ENCODE measurements at regions not wholly inside any gene's neighbourhood (a gene's known extent, or its start where the extent isn't known, plus 50 kb on each side); places are given as distances from the start of the nearest gene placed in this dataset.

DNA sequence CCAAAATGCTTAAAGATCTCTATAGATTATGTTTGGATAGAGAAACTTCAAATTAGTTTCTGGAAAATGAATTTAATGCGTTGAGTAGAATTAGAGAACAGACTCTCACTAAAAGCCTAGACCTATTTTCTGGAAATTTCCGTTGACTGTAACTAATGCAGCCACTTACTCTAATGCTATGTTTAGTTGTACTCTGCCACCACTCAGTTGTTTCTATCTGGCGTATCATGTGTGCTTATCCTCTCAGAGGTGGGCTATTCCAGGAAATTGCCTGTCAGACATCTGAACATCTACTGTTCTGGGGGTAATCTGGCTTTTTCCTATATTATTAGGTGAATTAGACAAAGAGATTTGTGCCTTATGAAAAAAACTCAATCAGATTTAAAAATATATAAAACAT is 347.1 kb upstream of the FSTL5 start:
- no peak for TF ChIP-seq SUZ12 (IDR thresholded peaks at IDR 0.05; ENCODE audit: extremely low read depth, insufficient read depth, insufficient read length)
- TF ChIP-seq YY1 (IDR thresholded peaks at IDR 0.05; ENCODE audit: insufficient read depth, insufficient read length): no peak
- TF ChIP-seq ZNF274 (IDR thresholded peaks at IDR 0.05; ENCODE audit: low read depth, low read length): no peak
- H3K36me3 ChIP-seq (ENCODE audit: insufficient read depth, insufficient read length, low read length): no peaks in the 10 kb centered on the region
- no peaks in the 10 kb centered on the region for H3K9me3 ChIP-seq (ENCODE audit: insufficient read depth, low read length)
- H3K27me3 ChIP-seq (ENCODE audit: insufficient read depth, insufficient read length): no peaks in the 10 kb centered on the region
- H3K9ac ChIP-seq (ENCODE audit: insufficient read length, low read depth): no peak overlapping the region
- H3K4me1 ChIP-seq (ENCODE audit: insufficient read depth, insufficient read length): no peaks in the 10 kb centered on the region
- DNase-seq (ENCODE audit: low read depth, low spot score): no peak
- H3K4me3 ChIP-seq (ENCODE audit: insufficient read length, low read depth): no peak overlapping the region

DNA sequence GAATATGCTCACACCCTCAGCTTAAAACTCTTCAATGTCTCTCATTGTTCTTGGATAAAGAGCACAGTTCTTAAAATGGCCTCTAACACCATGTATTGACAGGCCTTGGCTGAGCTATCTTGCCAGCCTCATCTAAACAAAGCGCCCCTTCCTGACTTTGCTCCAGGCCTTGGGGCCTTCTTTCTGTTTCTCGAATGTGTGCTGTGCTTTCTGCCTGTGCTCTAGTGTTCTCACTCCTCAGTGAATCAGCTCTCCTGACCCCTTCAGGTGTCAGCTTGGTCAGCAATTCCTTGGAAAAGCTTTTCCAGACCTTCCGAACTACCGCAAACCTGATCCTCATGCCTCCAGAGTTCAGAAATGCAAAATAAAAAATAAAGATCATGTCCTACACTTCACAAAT is 346.3 kb upstream of the FSTL5 start:
- Histone ChIP-seq H3K27me3 (ENCODE audit: insufficient read depth, insufficient read length) (no peaks in the 10 kb centered on the region), H3K4me3 (ENCODE audit: insufficient read length, low read depth) (no peak overlapping the region)

DNA sequence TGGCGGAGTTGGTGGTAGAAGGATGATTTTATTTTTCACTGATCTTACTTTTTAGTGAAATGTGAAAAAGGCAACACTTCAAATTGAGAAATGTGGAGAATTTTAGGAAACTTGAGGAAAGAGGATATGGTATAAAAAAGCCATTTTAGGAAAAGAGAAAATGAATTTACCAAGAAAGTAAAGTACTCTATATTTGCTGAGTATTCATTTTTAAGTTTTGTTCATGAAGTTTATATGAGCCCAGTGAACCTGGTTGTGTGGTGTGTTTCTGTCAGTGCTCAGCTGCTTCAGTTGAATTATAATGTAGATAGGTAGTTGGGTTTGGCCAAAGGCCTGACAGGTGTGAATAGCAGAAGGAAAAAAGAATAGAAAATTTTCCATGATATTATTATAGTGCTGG is 345.5 kb upstream of the FSTL5 start:
- Histone ChIP-seq H3K27me3 (ENCODE audit: insufficient read depth, insufficient read length) (no peaks in the 10 kb centered on the region), H3K4me3 (ENCODE audit: insufficient read length, low read depth) (no peak overlapping the region), H3K9me3 (ENCODE audit: insufficient read depth, low read length) (no peaks in the 10 kb centered on the region), H3K9ac (ENCODE audit: insufficient read length, low read depth) (no peak overlapping the region), H3K4me1 (ENCODE audit: insufficient read depth, insufficient read length) (no peaks in the 10 kb centered on the region), H3K36me3 (ENCODE audit: insufficient read depth, insufficient read length, low read length) (no peaks in the 10 kb centered on the region)
- TF ChIP-seq SUZ12 (IDR thresholded peaks at IDR 0.05; ENCODE audit: extremely low read depth, insufficient read depth, insufficient read length) (no peak), YY1 (IDR thresholded peaks at IDR 0.05; ENCODE audit: insufficient read depth, insufficient read length) (no peak), ZNF274 (IDR thresholded peaks at IDR 0.05; ENCODE audit: low read depth, low read length) (no peak)
- no peak for DNase-seq (ENCODE audit: low read depth, low spot score)

More for the DNA sequence above, 346.3 kb upstream of the FSTL5 start:
- TF ChIP-seq SUZ12 (IDR thresholded peaks at IDR 0.05; ENCODE audit: extremely low read depth, insufficient read depth, insufficient read length) (no peak), ZNF274 (IDR thresholded peaks at IDR 0.05; ENCODE audit: low read depth, low read length) (no peak), YY1 (IDR thresholded peaks at IDR 0.05; ENCODE audit: insufficient read depth, insufficient read length) (no peak)
- H3K9me3 ChIP-seq (ENCODE audit: insufficient read depth, low read length): no peaks in the 10 kb centered on the region
- H3K9ac ChIP-seq (ENCODE audit: insufficient read length, low read depth): no peak overlapping the region
- no peaks in the 10 kb centered on the region for H3K36me3 ChIP-seq (ENCODE audit: insufficient read depth, insufficient read length, low read length)
- DNase-seq (ENCODE audit: low read depth, low spot score): no peak
- H3K4me1 ChIP-seq (ENCODE audit: insufficient read depth, insufficient read length): no peaks in the 10 kb centered on the region

DNA sequence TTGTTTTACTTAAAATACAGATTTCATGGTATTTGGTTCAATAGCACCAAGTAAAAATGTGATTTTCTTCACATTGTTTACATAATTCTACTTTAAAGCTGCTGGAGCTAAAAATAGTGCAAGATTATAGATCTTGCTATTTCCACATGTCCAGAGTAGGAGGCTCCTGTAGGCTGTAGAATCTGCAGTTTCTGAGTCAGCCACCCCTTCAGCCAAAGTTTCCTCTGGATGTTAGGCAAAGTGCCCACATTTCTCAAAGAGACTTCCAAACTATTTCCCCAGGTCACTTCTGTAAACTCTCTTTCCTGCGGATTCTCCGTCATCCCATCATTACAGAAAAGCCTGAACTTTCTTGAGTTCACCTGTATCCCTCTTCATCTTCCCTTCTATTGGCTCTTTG is 342.5 kb upstream of the FSTL5 start:
- no peak for TF ChIP-seq ZNF274 (IDR thresholded peaks at IDR 0.05; ENCODE audit: low read depth, low read length)
- TF ChIP-seq YY1 (IDR thresholded peaks at IDR 0.05; ENCODE audit: insufficient read depth, insufficient read length): no peak
- TF ChIP-seq SUZ12 (IDR thresholded peaks at IDR 0.05; ENCODE audit: extremely low read depth, insufficient read depth, insufficient read length): no peak
- Histone ChIP-seq H3K27me3 (ENCODE audit: insufficient read depth, insufficient read length) (no peaks in the 10 kb centered on the region), H3K36me3 (ENCODE audit: insufficient read depth, insufficient read length, low read length) (no peaks in the 10 kb centered on the region), H3K9me3 (ENCODE audit: insufficient read depth, low read length) (no peaks in the 10 kb centered on the region), H3K4me1 (ENCODE audit: insufficient read depth, insufficient read length) (no peaks in the 10 kb centered on the region), H3K4me3 (ENCODE audit: insufficient read length, low read depth) (no peak overlapping the region), H3K9ac (ENCODE audit: insufficient read length, low read depth) (no peak overlapping the region)
- no peak for DNase-seq (ENCODE audit: low read depth, low spot score)

DNA sequence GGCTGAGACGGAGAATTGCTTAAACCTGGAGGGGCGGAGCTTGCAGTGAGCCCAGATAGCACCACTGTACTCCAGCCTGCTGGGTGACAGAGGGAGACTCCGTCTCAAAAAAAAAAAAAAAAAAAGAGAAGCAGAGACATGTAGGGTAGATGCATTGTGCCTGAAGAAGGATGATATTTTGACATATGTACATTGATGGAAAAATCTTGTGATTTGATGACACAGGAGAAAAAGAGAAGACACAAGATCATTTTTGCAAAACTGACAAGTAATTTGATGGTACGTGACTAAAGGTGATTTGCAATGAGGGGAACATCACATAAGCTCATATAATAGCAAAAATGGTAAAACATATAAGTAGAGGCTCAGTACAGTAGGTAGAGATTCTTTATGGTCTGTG is 340.1 kb upstream of the FSTL5 start:
- no peaks in the 10 kb centered on the region for H3K4me1 ChIP-seq (ENCODE audit: insufficient read depth, insufficient read length)
- no peak overlapping the region for H3K9ac ChIP-seq (ENCODE audit: insufficient read length, low read depth)
- no peaks in the 10 kb centered on the region for H3K27me3 ChIP-seq (ENCODE audit: insufficient read depth, insufficient read length)
- TF ChIP-seq SUZ12 (IDR thresholded peaks at IDR 0.05; ENCODE audit: extremely low read depth, insufficient read depth, insufficient read length) (no peak), ZNF274 (IDR thresholded peaks at IDR 0.05; ENCODE audit: low read depth, low read length) (no peak), YY1 (IDR thresholded peaks at IDR 0.05; ENCODE audit: insufficient read depth, insufficient read length) (no peak)
- no peak for DNase-seq (ENCODE audit: low read depth, low spot score)
- no peaks in the 10 kb centered on the region for H3K9me3 ChIP-seq (ENCODE audit: insufficient read depth, low read length)
- H3K4me3 ChIP-seq (ENCODE audit: insufficient read length, low read depth): no peak overlapping the region
- H3K36me3 ChIP-seq (ENCODE audit: insufficient read depth, insufficient read length, low read length): no peaks in the 10 kb centered on the region

DNA sequence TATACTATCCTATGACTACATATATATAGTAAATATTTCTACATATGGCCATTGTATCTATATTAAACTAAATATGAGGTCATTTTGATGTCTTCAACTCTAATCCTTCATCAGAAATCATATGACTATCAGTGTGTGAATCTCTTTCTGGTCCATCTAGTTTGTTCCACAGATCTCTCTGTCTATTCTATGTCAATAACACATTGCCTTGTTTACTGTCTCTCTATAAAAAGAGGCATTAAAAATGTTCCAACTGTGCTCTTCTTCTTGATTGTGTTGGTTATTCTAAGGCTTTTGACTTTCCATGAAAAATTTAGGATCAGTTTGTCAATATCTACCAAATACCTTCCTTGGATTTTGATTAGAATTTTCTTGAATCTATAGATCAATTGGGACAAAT is 338.3 kb upstream of the FSTL5 start:
- H3K4me3 ChIP-seq (ENCODE audit: insufficient read length, low read depth): no peak overlapping the region
- no peaks in the 10 kb centered on the region for H3K9me3 ChIP-seq (ENCODE audit: insufficient read depth, low read length)
- H3K27me3 ChIP-seq (ENCODE audit: insufficient read depth, insufficient read length): no peaks in the 10 kb centered on the region
- DNase-seq (ENCODE audit: low read depth, low spot score): no peak
- no peaks in the 10 kb centered on the region for H3K36me3 ChIP-seq (ENCODE audit: insufficient read depth, insufficient read length, low read length)
- H3K4me1 ChIP-seq (ENCODE audit: insufficient read depth, insufficient read length): no peaks in the 10 kb centered on the region
- no peak overlapping the region for H3K9ac ChIP-seq (ENCODE audit: insufficient read length, low read depth)
- TF ChIP-seq ZNF274 (IDR thresholded peaks at IDR 0.05; ENCODE audit: low read depth, low read length) (no peak), SUZ12 (IDR thresholded peaks at IDR 0.05; ENCODE audit: extremely low read depth, insufficient read depth, insufficient read length) (no peak), YY1 (IDR thresholded peaks at IDR 0.05; ENCODE audit: insufficient read depth, insufficient read length) (no peak)

DNA sequence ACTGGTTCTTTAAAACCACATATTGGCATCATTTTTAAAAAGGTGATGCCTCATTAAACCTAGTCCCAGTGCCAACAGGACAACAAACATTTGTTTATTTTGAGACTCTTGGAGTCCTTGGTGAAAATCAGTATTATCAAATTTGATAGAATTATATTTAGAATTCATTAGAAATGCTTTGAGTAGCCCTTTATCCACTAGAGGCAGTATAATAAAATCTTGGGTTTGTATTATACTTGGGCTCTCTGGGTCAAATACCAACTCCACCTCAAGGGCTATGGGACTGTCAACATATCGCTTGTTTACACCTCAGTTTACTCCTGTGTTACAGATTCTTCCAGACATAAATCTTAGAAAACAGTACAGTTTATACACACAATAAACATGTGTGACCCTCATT is 335.7 kb upstream of the FSTL5 start:
- no peak overlapping the region for H3K9ac ChIP-seq (ENCODE audit: insufficient read length, low read depth)
- no peaks in the 10 kb centered on the region for H3K9me3 ChIP-seq (ENCODE audit: insufficient read depth, low read length)
- no peak for DNase-seq (ENCODE audit: low read depth, low spot score)
- TF ChIP-seq ZNF274 (IDR thresholded peaks at IDR 0.05; ENCODE audit: low read depth, low read length) (no peak), SUZ12 (IDR thresholded peaks at IDR 0.05; ENCODE audit: extremely low read depth, insufficient read depth, insufficient read length) (no peak), YY1 (IDR thresholded peaks at IDR 0.05; ENCODE audit: insufficient read depth, insufficient read length) (no peak)
- no peaks in the 10 kb centered on the region for H3K4me1 ChIP-seq (ENCODE audit: insufficient read depth, insufficient read length)
- no peaks in the 10 kb centered on the region for H3K36me3 ChIP-seq (ENCODE audit: insufficient read depth, insufficient read length, low read length)
- no peak overlapping the region for H3K4me3 ChIP-seq (ENCODE audit: insufficient read length, low read depth)
- no peaks in the 10 kb centered on the region for H3K27me3 ChIP-seq (ENCODE audit: insufficient read depth, insufficient read length)

DNA sequence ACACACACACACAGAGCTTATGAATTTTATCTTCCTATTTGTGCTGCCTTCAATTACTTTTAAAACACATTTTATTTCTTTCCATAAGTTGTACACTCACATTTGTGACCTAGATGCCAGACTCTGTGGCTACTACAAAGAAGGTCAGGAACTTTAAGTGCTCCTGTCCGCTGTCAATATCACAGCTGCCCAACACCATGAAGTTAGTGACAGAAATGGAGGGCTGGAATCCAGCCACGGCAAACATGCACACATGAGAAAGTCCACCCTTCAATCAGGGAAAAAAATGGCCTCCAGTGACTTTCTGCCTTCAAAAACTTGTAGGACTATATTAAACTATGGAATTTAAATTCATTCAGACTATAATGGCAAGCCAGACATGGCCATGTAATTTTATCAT is 334.4 kb upstream of the FSTL5 start:
- DNase-seq (ENCODE audit: low read depth, low spot score): no peak
- Histone ChIP-seq H3K4me1 (ENCODE audit: insufficient read depth, insufficient read length) (no peaks in the 10 kb centered on the region), H3K9ac (ENCODE audit: insufficient read length, low read depth) (no peak overlapping the region), H3K27me3 (ENCODE audit: insufficient read depth, insufficient read length) (no peaks in the 10 kb centered on the region), H3K4me3 (ENCODE audit: insufficient read length, low read depth) (no peak overlapping the region), H3K36me3 (ENCODE audit: insufficient read depth, insufficient read length, low read length) (no peaks in the 10 kb centered on the region), H3K9me3 (ENCODE audit: insufficient read depth, low read length) (no peaks in the 10 kb centered on the region)
- no peak for TF ChIP-seq YY1 (IDR thresholded peaks at IDR 0.05; ENCODE audit: insufficient read depth, insufficient read length)
- TF ChIP-seq ZNF274 (IDR thresholded peaks at IDR 0.05; ENCODE audit: low read depth, low read length): no peak
- TF ChIP-seq SUZ12 (IDR thresholded peaks at IDR 0.05; ENCODE audit: extremely low read depth, insufficient read depth, insufficient read length): no peak

Measured in NT2/D1 (cell line).